Panc1 (cell line): ENCODE measurements at regions not wholly inside any gene's neighbourhood (a gene's known extent, or its start where the extent isn't known, plus 50 kb on each side); places are given as distances from the start of the nearest gene placed in this dataset.

Experiments
- ATAC-seq: fragments of 200-7000 bp; cut with Tn5 transposase; 2 replicates; pipeline ENCODE4 v1.9.1; 2020; ENCODE audit warnings: mild to moderate bottlenecking, moderate library complexity
- BruUV-seq: library from RNA; stranded (reverse); fragments of 400-500 nt; replicated peaks from 2 replicates; lab custom pipeline; 2021; lab: Mats Ljungman, UMichigan
- CTCF ChIA-PET: fragments of 300-600 bp; sonication (Branson Sonifier 250); formaldehyde crosslinking; loops from one replicate; lab custom pipeline; 2022; ENCODE audit warnings: antibody characterized with exemption; lab: Charles Lee
- POLR2A ChIA-PET: fragments of 300-600 bp; sonication (Branson Sonifier 250); formaldehyde crosslinking; loops from one replicate; lab custom pipeline; 2022; ENCODE audit warnings: antibody characterized with exemption; lab: Charles Lee
- DNase-seq: peaks from one replicate; pipeline ENCODE4 v3.0.0-alpha.2; 2010; ENCODE audit warnings: low read depth, low spot score
- H3K27ac ChIP-seq: 2 replicates; pipeline ENCODE4 v1.5.1; 2011; ENCODE audit warnings: mild to moderate bottlenecking, low read length, inconsistent platforms
- H3K27me3 ChIP-seq: fragments of 200-500 bp; sonication (Bioruptor generic); 2 replicates; pipeline ENCODE4 v1.6.0; 2014; ENCODE audit warnings: low read length, inconsistent platforms; ENCODE audit not compliant: control insufficient read depth, insufficient read depth
- H3K36me3 ChIP-seq: fragments of 200-500 bp; sonication (Bioruptor generic); 2 replicates; pipeline ENCODE4 v1.5.1; 2014; ENCODE audit warnings: inconsistent platforms, mild to moderate bottlenecking, low read length, moderate library complexity; ENCODE audit not compliant: control insufficient read depth, insufficient read depth
- H3K4me1 ChIP-seq: 2 replicates; pipeline ENCODE4 v1.5.1; 2011; ENCODE audit warnings: inconsistent platforms, mild to moderate bottlenecking, low read length, moderate library complexity; ENCODE audit not compliant: control insufficient read depth, insufficient read depth
- H3K4me3 ChIP-seq, 2 experiments: 2 replicates each; pipeline ENCODE4 v1.5.1; 2011 to 2012; ENCODE audit warnings: low read depth in 2 of 2, low read length in 2 of 2, mild to moderate bottlenecking in 2 of 2, inconsistent platforms in 1 of 2, moderate library complexity in 1 of 2
- H3K9me3 ChIP-seq: fragments of 200-500 bp; sonication (Bioruptor generic); 2 replicates; pipeline ENCODE4 v1.5.1; 2014; ENCODE audit warnings: low read depth, mild to moderate bottlenecking, inconsistent platforms, low read length, moderate library complexity; ENCODE audit not compliant: control insufficient read depth, insufficient read depth
- POLR2AphosphoS5 ChIP-seq: IDR thresholded peaks from 2 replicates; pipeline ENCODE4 v1.6.1; 2012; ENCODE audit warnings: mild to moderate bottlenecking, low read depth, low read length, moderate library complexity
- SIN3A ChIP-seq: IDR thresholded peaks from 2 replicates; pipeline ENCODE4 v1.6.1; 2012; ENCODE audit warnings: low read depth, mild to moderate bottlenecking, low read length, moderate library complexity, borderline replicate concordance; ENCODE audit not compliant: insufficient read depth
- TCF7L2 ChIP-seq: IDR thresholded peaks from 2 replicates; pipeline ENCODE4 v1.6.1; 2011; ENCODE audit warnings: mild to moderate bottlenecking, low read depth, low read length, inconsistent platforms
- in situ Hi-C: cut with HindIII; loops from 2 replicates; pipeline ENCODE4 v1.10.0; 2016; ENCODE audit warnings: low sequenced_read_pairs, low pct_unique_long_range_greater_than_20kb
- intact Hi-C: fragments of 100-400 bp; cut with micrococcal nuclease; formaldehyde crosslinking; loops from one replicate; pipeline ENCODE4 v1.10.0; 2022; ENCODE audit not compliant: unreplicated experiment
- TF ChIP-seq, protein P1 (sequence below), 2 experiments: IDR thresholded peaks; 2 replicates each; pipeline ENCODE4 v1.6.1; 2011 to 2012; ENCODE audit warnings: low read depth in 2 of 2, control low read depth in 1 of 2, low read length in 1 of 2, mild to moderate bottlenecking in 1 of 2, moderate library complexity in 1 of 2; ENCODE audit not compliant: insufficient read depth in 1 of 2
- TF ChIP-seq, protein P2 (sequence below): fragments of 450-650 bp; IDR thresholded peaks from 2 replicates; pipeline ENCODE4 v1.5.1; 2017; ENCODE audit warnings: mild to moderate bottlenecking

DNA sequence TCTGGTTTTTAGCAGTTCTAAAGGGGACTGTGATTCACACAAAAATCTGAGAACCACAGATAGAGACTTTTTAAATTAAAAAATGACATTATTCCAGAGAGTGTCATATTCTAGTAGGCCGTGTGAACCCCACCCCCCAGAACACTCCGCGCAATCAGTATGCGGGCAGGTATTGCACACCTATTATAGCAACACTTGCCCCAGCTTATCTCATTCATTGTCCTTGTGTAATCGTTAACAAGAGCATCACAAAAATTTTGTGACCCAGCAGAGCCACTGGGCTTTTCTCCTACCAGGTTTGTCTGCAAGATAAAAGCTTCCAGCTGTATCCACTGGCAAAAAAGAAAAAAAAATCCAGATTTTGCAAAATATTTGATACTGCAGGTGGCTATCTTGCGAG is 394.1 kb upstream of the SMIM31 start:
- CTCF ChIA-PET, result no interaction called here
- TF ChIP-seq, protein P1, sequence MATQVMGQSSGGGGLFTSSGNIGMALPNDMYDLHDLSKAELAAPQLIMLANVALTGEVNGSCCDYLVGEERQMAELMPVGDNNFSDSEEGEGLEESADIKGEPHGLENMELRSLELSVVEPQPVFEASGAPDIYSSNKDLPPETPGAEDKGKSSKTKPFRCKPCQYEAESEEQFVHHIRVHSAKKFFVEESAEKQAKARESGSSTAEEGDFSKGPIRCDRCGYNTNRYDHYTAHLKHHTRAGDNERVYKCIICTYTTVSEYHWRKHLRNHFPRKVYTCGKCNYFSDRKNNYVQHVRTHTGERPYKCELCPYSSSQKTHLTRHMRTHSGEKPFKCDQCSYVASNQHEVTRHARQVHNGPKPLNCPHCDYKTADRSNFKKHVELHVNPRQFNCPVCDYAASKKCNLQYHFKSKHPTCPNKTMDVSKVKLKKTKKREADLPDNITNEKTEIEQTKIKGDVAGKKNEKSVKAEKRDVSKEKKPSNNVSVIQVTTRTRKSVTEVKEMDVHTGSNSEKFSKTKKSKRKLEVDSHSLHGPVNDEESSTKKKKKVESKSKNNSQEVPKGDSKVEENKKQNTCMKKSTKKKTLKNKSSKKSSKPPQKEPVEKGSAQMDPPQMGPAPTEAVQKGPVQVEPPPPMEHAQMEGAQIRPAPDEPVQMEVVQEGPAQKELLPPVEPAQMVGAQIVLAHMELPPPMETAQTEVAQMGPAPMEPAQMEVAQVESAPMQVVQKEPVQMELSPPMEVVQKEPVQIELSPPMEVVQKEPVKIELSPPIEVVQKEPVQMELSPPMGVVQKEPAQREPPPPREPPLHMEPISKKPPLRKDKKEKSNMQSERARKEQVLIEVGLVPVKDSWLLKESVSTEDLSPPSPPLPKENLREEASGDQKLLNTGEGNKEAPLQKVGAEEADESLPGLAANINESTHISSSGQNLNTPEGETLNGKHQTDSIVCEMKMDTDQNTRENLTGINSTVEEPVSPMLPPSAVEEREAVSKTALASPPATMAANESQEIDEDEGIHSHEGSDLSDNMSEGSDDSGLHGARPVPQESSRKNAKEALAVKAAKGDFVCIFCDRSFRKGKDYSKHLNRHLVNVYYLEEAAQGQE (IDR thresholded peaks at IDR 0.05; ENCODE audit: insufficient read depth in 1 of 2, low read depth in 2 of 2, low read length in 1 of 2), result no peak
- TF ChIP-seq SIN3A (no peak), POLR2AphosphoS5 (no peak), TCF7L2 (no peak)
- TF ChIP-seq, protein P2, sequence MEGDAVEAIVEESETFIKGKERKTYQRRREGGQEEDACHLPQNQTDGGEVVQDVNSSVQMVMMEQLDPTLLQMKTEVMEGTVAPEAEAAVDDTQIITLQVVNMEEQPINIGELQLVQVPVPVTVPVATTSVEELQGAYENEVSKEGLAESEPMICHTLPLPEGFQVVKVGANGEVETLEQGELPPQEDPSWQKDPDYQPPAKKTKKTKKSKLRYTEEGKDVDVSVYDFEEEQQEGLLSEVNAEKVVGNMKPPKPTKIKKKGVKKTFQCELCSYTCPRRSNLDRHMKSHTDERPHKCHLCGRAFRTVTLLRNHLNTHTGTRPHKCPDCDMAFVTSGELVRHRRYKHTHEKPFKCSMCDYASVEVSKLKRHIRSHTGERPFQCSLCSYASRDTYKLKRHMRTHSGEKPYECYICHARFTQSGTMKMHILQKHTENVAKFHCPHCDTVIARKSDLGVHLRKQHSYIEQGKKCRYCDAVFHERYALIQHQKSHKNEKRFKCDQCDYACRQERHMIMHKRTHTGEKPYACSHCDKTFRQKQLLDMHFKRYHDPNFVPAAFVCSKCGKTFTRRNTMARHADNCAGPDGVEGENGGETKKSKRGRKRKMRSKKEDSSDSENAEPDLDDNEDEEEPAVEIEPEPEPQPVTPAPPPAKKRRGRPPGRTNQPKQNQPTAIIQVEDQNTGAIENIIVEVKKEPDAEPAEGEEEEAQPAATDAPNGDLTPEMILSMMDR, result no peak
- POLR2A ChIA-PET, result no interaction called here

DNA sequence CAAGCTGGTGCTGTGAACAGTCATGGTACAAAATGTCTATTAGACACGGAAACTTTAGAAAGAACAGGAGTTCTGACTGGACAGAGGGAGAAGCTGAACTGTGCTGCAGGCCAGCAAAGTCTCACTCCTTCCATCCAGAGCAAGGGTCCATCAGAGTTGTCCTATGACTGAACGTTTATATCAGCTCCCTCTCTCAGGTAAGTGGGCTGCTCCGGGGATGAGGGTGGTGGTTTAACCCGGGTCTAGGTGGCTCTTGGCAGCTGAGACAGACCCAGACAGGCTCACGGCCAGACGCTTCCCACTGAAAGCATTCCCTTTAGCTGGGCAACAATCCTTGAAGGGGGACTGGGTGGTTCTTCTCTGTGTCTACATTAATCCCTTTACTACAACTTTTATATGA is 385.0 kb upstream of the SMIM31 start:
- ChIA-PET CTCF (no interaction called here), POLR2A (no interaction called here)
- intact Hi-C loops (no loop called here), in situ Hi-C loops (no loop called here)
- TF ChIP-seq SIN3A (no peak), TCF7L2 (no peak), POLR2AphosphoS5 (no peak)
- TF ChIP-seq, protein P1 (IDR thresholded peaks at IDR 0.05; ENCODE audit: insufficient read depth in 1 of 2, low read depth in 2 of 2, low read length in 1 of 2), result no peak
- TF ChIP-seq, protein P2, result no peak
- no peak for ATAC-seq
- Histone ChIP-seq H3K4me1 (no peaks in the 10 kb centered on the region), H3K9me3 (no peaks in the 10 kb centered on the region), H3K4me3 (no peak overlapping the region), H3K36me3 (no peaks in the 10 kb centered on the region), H3K27me3 (no peaks in the 10 kb centered on the region), H3K27ac (no peak overlapping the region)
- no peak for DNase-seq
- no TSS peak for BruUV-seq

More for the DNA sequence above, 394.1 kb upstream of the SMIM31 start:
- in situ Hi-C loops (no loop called here), intact Hi-C loops (no loop called here)
- no peak for DNase-seq
- Histone ChIP-seq H3K36me3 (no peaks in the 10 kb centered on the region), H3K9me3 (no peaks in the 10 kb centered on the region), H3K4me3 (no peak overlapping the region), H3K27ac (no peak overlapping the region), H3K27me3 (no peaks in the 10 kb centered on the region), H3K4me1 (no peaks in the 10 kb centered on the region)
- ATAC-seq, result no peak
- BruUV-seq, result no TSS peak
